Limb (tissue), 2 donors: ENCODE measurements at regions not wholly inside any gene's neighbourhood (a gene's known extent, or its start where the extent isn't known, plus 50 kb on each side); places are given as distances from the start of the nearest gene placed in this dataset.

Experiments used
- DNase-seq, 2 donors: peaks; one replicate each; pipeline ENCODE4 v3.0.0-alpha.2; 2016; ENCODE audit errors: extremely low spot score in 2 of 2

- no peak for DNase-seq
Measured at GRCh38 chr2:157934684-157935377, 58.7 kb upstream of the ACVR1 start.

DNA sequence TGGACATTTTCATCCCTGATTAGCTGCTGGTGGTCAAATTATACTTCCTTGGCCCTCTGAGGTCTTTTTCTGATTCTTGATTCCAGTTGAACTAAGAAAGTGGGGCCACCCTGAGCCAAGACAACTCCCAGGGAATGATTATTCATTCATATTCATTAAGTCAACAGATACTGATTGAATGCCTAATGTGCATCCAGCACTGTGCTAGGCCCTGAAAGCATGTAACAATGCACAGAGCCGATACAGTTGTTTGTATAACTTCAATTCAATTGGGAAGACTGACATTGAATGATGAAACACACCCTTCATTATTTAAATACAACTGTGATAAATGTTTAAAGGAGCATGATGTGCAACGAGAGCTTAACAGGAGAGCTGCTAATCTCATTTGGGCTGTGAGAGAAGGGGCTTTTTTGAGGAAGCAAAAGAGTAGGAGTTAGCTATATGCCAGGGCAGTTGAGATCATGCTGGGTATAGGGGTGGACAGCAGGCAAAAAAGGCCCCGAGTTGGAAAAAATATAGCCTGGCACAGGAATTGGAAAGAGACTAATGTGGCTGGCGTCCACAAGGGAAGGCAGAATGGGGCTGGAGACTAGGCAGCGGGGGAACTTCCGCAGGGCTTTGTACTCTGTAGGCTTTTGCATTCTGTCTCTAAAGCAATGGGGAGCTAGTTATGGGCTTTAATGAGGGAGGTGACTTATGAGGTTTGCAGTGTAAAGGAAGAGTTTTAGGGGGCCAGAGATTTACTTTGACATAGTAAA lies 57.2 kb upstream of the ACVR1 start:
- no peak for DNase-seq

DNA sequence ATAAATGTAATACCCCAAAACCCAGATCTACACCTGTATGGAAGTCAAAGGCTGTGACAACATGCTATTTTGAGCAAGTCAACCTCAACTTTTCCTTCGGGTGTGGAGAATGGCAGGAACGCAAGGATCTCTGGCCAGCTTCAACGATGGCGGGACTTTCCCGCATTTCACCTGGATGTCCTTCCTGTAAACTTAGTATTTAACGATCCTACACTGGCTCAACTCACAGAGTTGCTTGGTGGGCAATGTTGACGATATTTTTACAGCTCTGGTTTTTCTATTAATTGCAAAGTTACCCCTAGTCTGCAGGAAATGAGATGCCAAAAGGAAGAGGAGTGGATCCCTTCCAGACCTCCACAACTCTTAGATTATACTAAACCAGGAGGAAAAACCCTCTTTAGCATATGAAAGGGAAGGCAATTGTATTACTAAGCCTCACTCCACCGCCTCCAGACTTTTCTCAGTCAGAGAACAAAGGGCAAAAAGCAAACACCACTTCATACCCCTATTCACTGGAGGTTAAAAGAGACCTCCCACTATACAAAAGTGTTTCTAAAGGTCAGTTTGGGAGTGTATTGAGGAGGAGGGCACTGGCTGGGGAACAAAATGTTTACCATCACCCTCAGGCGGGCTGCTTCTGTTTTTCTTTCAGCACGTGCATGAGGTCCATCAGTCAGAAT lies 56.5 kb upstream of the ACVR1 start:
- DNase-seq = no peak

DNA sequence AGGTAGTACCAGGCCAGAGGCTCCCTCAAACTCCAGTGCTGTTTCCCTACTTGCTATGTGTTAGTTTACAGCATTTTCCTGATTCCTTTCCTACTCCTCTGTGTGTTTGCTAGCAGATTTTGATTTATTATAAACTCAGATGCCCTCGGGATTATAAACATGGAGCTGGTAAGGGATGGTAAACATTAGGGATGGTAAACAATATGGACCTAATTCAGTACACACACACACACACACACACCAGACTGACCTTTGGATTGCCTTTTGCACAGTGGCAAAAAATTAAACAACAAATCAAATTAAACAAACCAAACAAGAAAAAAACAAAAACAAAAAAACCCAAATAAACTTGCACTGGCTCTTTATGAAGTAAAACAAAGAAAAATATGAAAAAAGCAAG lies 55.4 kb upstream of the ACVR1 start:
- no peak for DNase-seq

- no peak for DNase-seq
Measured at GRCh38 chr2:157930728-157931127, 54.6 kb upstream of the ACVR1 start.

DNA sequence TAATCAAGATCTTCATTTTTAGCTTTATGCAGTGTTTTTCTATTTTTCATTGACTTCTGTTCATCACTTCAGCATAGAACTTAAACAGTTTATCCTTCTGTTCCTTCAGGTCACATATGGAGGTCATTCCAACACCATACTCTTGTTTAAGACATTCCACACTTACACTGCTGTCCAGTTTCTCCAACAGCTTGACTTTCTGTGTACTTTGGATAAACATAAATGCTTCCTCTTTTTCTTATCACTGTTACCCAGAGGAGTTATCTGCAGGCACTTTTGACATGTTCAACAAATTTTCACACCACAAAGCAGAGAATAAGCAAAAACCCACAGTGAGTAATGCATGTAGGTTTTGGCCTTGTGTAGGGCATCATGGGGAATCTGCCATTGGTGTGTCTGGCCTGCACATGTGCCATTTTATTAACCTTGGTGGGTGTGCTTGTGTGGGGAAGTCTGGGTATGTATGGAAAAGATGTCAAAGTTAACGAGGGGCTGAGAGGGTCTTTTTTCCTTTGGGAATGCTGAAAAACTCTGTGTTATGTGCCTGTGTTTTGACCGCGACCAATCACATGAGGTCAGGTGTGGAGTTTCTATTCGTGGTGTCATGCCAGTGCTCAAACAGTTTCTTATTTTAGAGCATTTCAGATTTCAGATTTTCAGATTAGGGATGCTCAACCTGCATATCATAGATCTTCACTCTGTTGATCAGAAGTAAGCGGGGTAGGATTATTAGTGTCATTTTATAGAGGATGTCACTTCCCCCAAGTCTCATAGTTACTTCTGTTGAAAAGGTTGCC lies 53.9 kb upstream of the ACVR1 start:
- DNase-seq = no peak

DNA sequence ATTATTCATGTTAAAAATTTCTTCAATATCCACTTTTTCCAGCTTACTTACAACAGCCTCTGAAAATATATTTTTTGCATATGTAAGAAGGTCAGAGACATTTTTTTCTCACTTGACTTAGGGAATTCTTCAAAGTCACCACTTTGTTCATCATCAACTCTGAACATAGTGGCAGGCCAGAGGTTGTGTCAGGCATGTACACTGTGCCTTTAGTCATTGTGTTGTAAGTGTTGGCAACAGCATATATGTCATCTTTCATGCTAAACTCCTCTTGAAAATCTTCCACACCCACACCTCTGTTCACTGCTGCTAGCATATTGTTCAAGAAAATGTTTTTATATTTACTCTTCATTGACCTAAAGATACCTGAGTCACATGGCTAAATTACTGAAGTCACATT lies 52.2 kb upstream of the ACVR1 start:
- no peak for DNase-seq

- DNase-seq = no peak
Measured at GRCh38 chr2:157927155-157927554, 51.0 kb upstream of the ACVR1 start.
